ENCODE measurements at regions not wholly inside any gene's neighbourhood (a gene's known extent, or its start where the extent isn't known, plus 50 kb on each side); places are given as distances from the start of the nearest gene placed in this dataset.

- H3K79me2 ChIP-seq (ENCODE audit: control insufficient read depth, insufficient read depth, low read length): no peaks in the 10 kb centered on the region
- WGBS (ENCODE audit: insufficient coverage, insufficient replicate concordance, low lambda C conversion rate, missing lambda C conversion rate): 62% methylated on average over 4 of the region's 4 CpGs
- ChIA-PET POLR2A (no interaction called here), SMC1A (ENCODE audit: uncharacterized antibody, unreplicated experiment) (no interaction called here), RAD21 (ENCODE audit: unreplicated experiment) (no interaction called here), CTCF (no interaction called here)
- no peaks in the 10 kb centered on the region for H4K20me1 ChIP-seq (ENCODE audit: control insufficient read depth, insufficient read depth)
- intact Hi-C loops (cut with micrococcal nuclease; ENCODE audit: unreplicated experiment) (no loop called here), in situ Hi-C loops (cut with MboI) (no loop called here)
- no peak for DNase-seq (ENCODE audit: low read depth, low spot score)
- H3K4me3 ChIP-seq: no peak overlapping the region
- no peak overlapping the region for H3K9ac ChIP-seq (ENCODE audit: control insufficient read depth, insufficient read depth, low read length)
- BruUV-seq (replicated peaks): no TSS peak
- no peak for ATAC-seq
- H3K9me3 ChIP-seq (replicated peaks; ENCODE audit: control insufficient read depth, insufficient read depth, low read length): no peaks in the 10 kb centered on the region
- no peaks in the 10 kb centered on the region for H3K4me1 ChIP-seq (ENCODE audit: control insufficient read depth, insufficient read depth, low read length)
- TF ChIP-seq NFXL1 (IDR thresholded peaks at IDR 0.05; ENCODE audit: borderline replicate concordance) (no peak), YBX1 (IDR thresholded peaks at IDR 0.05) (no peak), LARP7 (IDR thresholded peaks at IDR 0.05) (no peak), NR2C2 (IDR thresholded peaks at IDR 0.05; ENCODE audit: borderline replicate concordance, control insufficient read depth, insufficient read length, low read depth) (no peak), CBX3 (IDR thresholded peaks at IDR 0.05; ENCODE audit: borderline replicate concordance, low read depth) (no peak), RB1 (IDR thresholded peaks at IDR 0.05; ENCODE audit: borderline replicate concordance) (no peak), IRF5 (IDR thresholded peaks at IDR 0.05; ENCODE audit: borderline replicate concordance) (no peak), MEF2B (IDR thresholded peaks at IDR 0.05; ENCODE audit: partially characterized antibody, poor library complexity, severe bottlenecking) (no peak), E4F1 (IDR thresholded peaks at IDR 0.05; ENCODE audit: borderline replicate concordance, partially characterized antibody) (no peak), RCOR1 (conservative IDR thresholded peaks at IDR 0.05; ENCODE audit: low read depth, low read length) (no peak), FOS (IDR thresholded peaks at IDR 0.05; ENCODE audit: borderline replicate concordance, extremely low read depth, insufficient read length) (no peak), ZNF24 (IDR thresholded peaks at IDR 0.05) (no peak), ESRRA (IDR thresholded peaks at IDR 0.05; ENCODE audit: low read length) (no peak), EP300 (IDR thresholded peaks at IDR 0.05; ENCODE audit: borderline replicate concordance in 1 of 2, control insufficient read depth in 1 of 2, low read depth in 2 of 2, low read length in 2 of 2) (no peak), ZNF217 (IDR thresholded peaks at IDR 0.05) (no peak), MLLT1 (IDR thresholded peaks at IDR 0.05) (no peak), MAX (IDR thresholded peaks at IDR 0.05; ENCODE audit: low read depth, low read length) (no peak)
- no peak overlapping the region for H3K27ac ChIP-seq (ENCODE audit: control insufficient read depth, insufficient read depth)
- H3K27me3 ChIP-seq (replicated peaks in 1 of 2; ENCODE audit: control insufficient read depth in 2 of 2, insufficient read depth in 2 of 2, low read length in 1 of 2): no peaks in the 10 kb centered on the region
- FAIRE-seq: no peak
- no peak overlapping the region for H3K4me2 ChIP-seq (ENCODE audit: control insufficient read depth, insufficient read depth)
- no peak overlapping the region for H2AFZ ChIP-seq (ENCODE audit: control insufficient read depth, low read depth, low read length)
- H3K36me3 ChIP-seq (ENCODE audit: control insufficient read depth in 2 of 2, insufficient read depth in 2 of 2, low read length in 1 of 2): no peaks in the 10 kb centered on the region
Observed at GRCh38 chr4:162245051-162245450, 81.3 kb upstream of the FSTL5 start.

Measured in GM12878 (cell line).